ENCODE measurements at regions not wholly inside any gene's neighbourhood (a gene's known extent, or its start where the extent isn't known, plus 50 kb on each side); places are given as distances from the start of the nearest gene placed in this dataset.

- ATAC-seq: no peak
- H3K27me3 ChIP-seq (ENCODE audit: insufficient read depth in 3 of 3, low read length in 2 of 3): no peaks in the 10 kb centered on the region
- no peaks in the 10 kb centered on the region for H3K36me3 ChIP-seq (ENCODE audit: insufficient read depth in 1 of 2, low read depth in 1 of 2)
- no peaks in the 10 kb centered on the region for H3K4me1 ChIP-seq
- TF ChIP-seq CTCF (IDR thresholded peaks at IDR 0.05): no peak
- no peaks in the 10 kb centered on the region for H3K9me3 ChIP-seq
- DNase-seq: no peak
- no peak overlapping the region for H3K27ac ChIP-seq
- 94 to 98% (median 98%) methylated on average over 2 of the region's 2 CpGs for WGBS, 3 donors
- no peak overlapping the region for H3K4me3 ChIP-seq
- intact Hi-C loops (cut with DNase I): no loop called here
Measured at GRCh38 chr4:24440765-24441164, 143.6 kb downstream of the DHX15 start.

GRCh38 chr4:24434241-24434640 lies 150.1 kb downstream of the DHX15 start:
- H3K4me1 ChIP-seq: peaks cover 13% of the 10 kb centered on the region
- no peaks in the 10 kb centered on the region for H3K9me3 ChIP-seq
- H3K4me3 ChIP-seq: peak overlapping the region; percentile 42
- peak overlapping the region; percentile 46 for H3K27ac ChIP-seq
- no peaks in the 10 kb centered on the region for H3K27me3 ChIP-seq (ENCODE audit: insufficient read depth in 3 of 3, low read length in 2 of 3)
- DNase-seq (no peak), ATAC-seq (peak in 3 of 4 donors; percentile 65 to 91 (median 71))
- WGBS, 3 donors: 32 to 45% (median 35%) methylated on average over 10 of the region's 10 CpGs
- intact Hi-C loops (cut with DNase I): no loop called here
- no peaks in the 10 kb centered on the region for H3K36me3 ChIP-seq (ENCODE audit: insufficient read depth in 1 of 2, low read depth in 1 of 2)
- TF ChIP-seq CTCF (IDR thresholded peaks at IDR 0.05): no peak

GRCh38 chr4:24433515-24434214 lies 150.7 kb downstream of the DHX15 start:
- Histone ChIP-seq H3K27me3 (ENCODE audit: insufficient read depth in 3 of 3, low read length in 2 of 3) (no peaks in the 10 kb centered on the region), H3K4me3 (peak overlapping the region; percentile 42), H3K9me3 (no peaks in the 10 kb centered on the region), H3K27ac (peak overlapping the region; percentile 46), H3K4me1 (peaks cover 13% of the 10 kb centered on the region), H3K36me3 (ENCODE audit: insufficient read depth in 1 of 2, low read depth in 1 of 2) (no peaks in the 10 kb centered on the region)
- ATAC-seq (peak in 3 of 4 donors; percentile 46 to 82 (median 46)), DNase-seq (peak in 1 of 2 donors; percentile 65)
- intact Hi-C loops (cut with DNase I): no loop called here
- 15 to 28% (median 15%) methylated on average over 8 of the region's 8 CpGs for WGBS, 3 donors
- no peak for TF ChIP-seq CTCF (IDR thresholded peaks at IDR 0.05)

- peaks cover 9% of the 10 kb centered on the region for H3K4me1 ChIP-seq
- WGBS, 3 donors: 47 to 71% (median 53%) methylated on average over 6 of the region's 6 CpGs
- DNase-seq (no peak), ATAC-seq (no peak)
- H3K36me3 ChIP-seq (ENCODE audit: insufficient read depth in 1 of 2, low read depth in 1 of 2): no peaks in the 10 kb centered on the region
- no peak overlapping the region for H3K27ac ChIP-seq
- H3K9me3 ChIP-seq: no peaks in the 10 kb centered on the region
- no peak for TF ChIP-seq CTCF (IDR thresholded peaks at IDR 0.05)
- H3K4me3 ChIP-seq: no peak overlapping the region
- intact Hi-C loops (cut with DNase I): loop anchor here in 1 of 2 donors (10.0 kb wide), 1 partner anchor 744 kb away; no protein-coding TSS in a partner anchor
- H3K27me3 ChIP-seq (ENCODE audit: insufficient read depth in 3 of 3, low read length in 2 of 3): no peaks in the 10 kb centered on the region
Measured at GRCh38 chr4:24428850-24429249, 155.5 kb downstream of the DHX15 start.

- Histone ChIP-seq H3K27me3 (ENCODE audit: insufficient read depth in 3 of 3, low read length in 2 of 3) (no peaks in the 10 kb centered on the region), H3K27ac (no peak overlapping the region), H3K9me3 (no peaks in the 10 kb centered on the region), H3K4me3 (no peak overlapping the region), H3K4me1 (peaks cover 4% of the 10 kb centered on the region), H3K36me3 (ENCODE audit: insufficient read depth in 1 of 2, low read depth in 1 of 2) (no peaks in the 10 kb centered on the region)
- 82 to 88% (median 85%) methylated on average over 5 of the region's 5 CpGs for WGBS, 3 donors
- ATAC-seq (no peak), DNase-seq (no peak)
- no peak for TF ChIP-seq CTCF (IDR thresholded peaks at IDR 0.05)
- intact Hi-C loops (cut with DNase I): loop anchor here in 1 of 2 donors (10.0 kb wide), 1 partner anchor 742 kb away; no protein-coding TSS in a partner anchor
Measured at GRCh38 chr4:24426557-24426956, 157.8 kb downstream of the DHX15 start.
